Fibroblast of pulmonary artery (primary cell): ENCODE measurements at regions not wholly inside any gene's neighbourhood (a gene's known extent, or its start where the extent isn't known, plus 50 kb on each side); places are given as distances from the start of the nearest gene placed in this dataset.

Experiments
- DNase-seq: peaks from one replicate; pipeline ENCODE4 v3.0.0-alpha.2; 2010; ENCODE audit warnings: low read depth
- H3K4me3 ChIP-seq: replicated peaks from 2 replicates; pipeline ENCODE4 v1.5.1; 2011; ENCODE audit warnings: low read depth, mild to moderate bottlenecking, control low read depth, low read length, moderate library complexity
- TF ChIP-seq, protein P1 (sequence below): IDR thresholded peaks from 2 replicates; pipeline ENCODE4 v1.5.1; 2011; ENCODE audit warnings: mild to moderate bottlenecking, control low read depth, low read length, inconsistent platforms; ENCODE audit errors: missing control alignments

DNA sequence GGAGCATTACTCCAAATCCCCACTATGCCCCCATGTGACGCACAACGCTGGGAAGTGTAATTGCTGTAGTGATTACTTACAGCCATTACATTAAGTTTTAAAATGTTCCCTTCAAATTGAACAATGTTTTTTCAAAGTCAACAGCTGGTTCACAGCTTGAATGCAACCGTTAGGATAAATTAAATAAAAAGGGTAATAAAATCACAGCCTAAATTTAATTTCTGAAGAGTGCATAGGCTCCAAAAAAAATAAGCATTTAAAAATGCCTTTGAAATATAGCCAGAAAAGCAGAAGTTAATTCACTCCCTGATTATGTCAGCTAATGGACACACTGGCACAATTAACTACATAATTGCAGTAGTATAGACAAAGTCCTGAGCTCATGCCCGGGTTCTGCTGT is 50.5 kb upstream of the KDM8 start:
- no peak for DNase-seq
- TF ChIP-seq, protein P1, sequence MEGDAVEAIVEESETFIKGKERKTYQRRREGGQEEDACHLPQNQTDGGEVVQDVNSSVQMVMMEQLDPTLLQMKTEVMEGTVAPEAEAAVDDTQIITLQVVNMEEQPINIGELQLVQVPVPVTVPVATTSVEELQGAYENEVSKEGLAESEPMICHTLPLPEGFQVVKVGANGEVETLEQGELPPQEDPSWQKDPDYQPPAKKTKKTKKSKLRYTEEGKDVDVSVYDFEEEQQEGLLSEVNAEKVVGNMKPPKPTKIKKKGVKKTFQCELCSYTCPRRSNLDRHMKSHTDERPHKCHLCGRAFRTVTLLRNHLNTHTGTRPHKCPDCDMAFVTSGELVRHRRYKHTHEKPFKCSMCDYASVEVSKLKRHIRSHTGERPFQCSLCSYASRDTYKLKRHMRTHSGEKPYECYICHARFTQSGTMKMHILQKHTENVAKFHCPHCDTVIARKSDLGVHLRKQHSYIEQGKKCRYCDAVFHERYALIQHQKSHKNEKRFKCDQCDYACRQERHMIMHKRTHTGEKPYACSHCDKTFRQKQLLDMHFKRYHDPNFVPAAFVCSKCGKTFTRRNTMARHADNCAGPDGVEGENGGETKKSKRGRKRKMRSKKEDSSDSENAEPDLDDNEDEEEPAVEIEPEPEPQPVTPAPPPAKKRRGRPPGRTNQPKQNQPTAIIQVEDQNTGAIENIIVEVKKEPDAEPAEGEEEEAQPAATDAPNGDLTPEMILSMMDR, result no peak
- no peak overlapping the region for H3K4me3 ChIP-seq
